ENCODE measurements at regions not wholly inside any gene's neighbourhood (a gene's known extent, or its start where the extent isn't known, plus 50 kb on each side); places are given as distances from the start of the nearest gene placed in this dataset.
"Not testable (repeated sequence)": the region's sequence is repeated elsewhere in the genome, so short reads cannot be mapped to it uniquely, and the experiment has no call there.

DNA sequence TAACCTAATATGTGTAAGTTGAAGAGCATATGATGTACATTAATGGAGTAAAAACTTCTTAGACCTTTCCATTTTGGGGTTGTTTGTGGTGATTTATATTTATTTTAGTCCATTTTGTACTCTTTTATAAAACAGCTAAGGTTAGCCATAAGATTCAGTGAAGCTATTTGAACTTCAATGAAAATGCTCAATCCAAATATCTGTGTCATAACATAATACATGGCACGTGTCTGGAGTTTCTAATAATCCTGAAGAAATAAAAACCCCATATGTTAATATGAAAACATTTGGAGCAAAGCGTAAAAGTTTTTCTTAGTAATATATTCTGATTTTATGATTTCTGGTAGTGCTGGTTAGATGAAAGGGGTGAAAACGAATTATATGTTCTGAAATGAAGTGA, 1729.7 kb downstream of the PCDH9 start:
- DNase-seq (ENCODE audit: low spot score), result no peak

GRCh38 chr13:65499256-65499655, 1730.9 kb downstream of the PCDH9 start:
- DNase-seq (ENCODE audit: low spot score), result no peak

DNA sequence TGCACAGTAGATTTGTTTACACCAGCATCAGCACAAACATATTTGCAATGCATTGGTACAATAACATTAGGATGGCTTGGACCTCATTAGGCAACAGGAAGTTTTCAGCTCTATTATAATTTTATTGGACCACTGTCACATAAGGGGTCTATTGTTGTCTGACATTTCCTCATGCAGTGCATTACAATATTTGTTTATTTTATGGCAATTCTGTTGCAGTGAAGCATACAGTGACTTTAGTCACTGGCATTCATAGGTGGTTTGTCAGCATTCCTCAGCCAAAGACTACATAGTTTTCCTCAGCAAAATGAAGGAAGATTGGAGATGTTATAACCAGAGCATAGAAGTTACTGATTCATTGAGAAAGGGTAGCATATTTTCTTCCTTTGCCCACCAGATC, 1732.9 kb downstream of the PCDH9 start:
- DNase-seq (ENCODE audit: low spot score), result no peak

GRCh38 chr13:65490725-65491124, 1739.4 kb downstream of the PCDH9 start:
- DNase-seq (ENCODE audit: low spot score), result not testable (repeated sequence)

- DNase-seq (ENCODE audit: low spot score), result no peak
These were observed 1741.5 kb downstream of the PCDH9 start for GRCh38 chr13:65488606-65489005.

DNA sequence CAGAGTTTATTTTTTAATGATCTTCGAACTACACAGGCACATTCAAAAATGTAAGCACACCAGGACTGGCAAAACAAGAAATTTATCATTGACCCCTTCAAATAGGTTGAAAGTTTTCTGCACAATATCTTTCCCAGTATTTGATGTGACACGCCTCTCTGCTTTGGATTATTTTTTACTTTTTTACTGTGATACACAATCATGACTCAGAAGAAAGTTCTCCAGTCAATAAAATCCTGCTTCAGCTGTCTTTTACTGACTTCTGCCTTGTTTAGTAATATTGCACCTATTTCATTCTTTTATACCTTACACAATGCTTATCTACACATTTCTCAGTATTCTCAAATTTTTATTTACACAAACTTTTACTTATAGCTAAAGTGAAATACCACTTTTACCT, 1750.4 kb downstream of the PCDH9 start:
- no peak for DNase-seq (ENCODE audit: low spot score)

GRCh38 chr13:65473196-65473595, 1756.9 kb downstream of the PCDH9 start:
- no peak for DNase-seq (ENCODE audit: low spot score)

DNA sequence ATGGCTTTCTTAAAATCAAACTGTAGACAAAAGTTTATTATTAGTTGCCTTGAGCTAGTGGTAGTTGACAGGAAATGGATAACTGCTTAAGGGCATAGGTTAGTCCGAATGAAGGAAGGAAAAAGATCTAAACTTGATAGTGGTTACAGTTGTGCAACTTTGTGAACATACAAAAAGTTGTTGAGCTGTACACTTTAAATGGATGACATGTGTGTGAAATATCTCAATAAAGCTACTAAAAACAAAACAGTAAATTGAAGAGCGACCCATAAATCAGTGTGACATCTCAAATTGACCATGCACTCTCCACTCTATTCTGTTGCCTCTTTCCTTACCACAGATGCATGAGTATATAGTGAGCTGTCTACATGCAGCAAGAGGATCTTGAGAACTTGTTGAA, 1757.8 kb downstream of the PCDH9 start:
- no peak for DNase-seq (ENCODE audit: low spot score)

GRCh38 chr13:65470781-65471180, 1759.4 kb downstream of the PCDH9 start:
- no peak for DNase-seq (ENCODE audit: low spot score)

DNA sequence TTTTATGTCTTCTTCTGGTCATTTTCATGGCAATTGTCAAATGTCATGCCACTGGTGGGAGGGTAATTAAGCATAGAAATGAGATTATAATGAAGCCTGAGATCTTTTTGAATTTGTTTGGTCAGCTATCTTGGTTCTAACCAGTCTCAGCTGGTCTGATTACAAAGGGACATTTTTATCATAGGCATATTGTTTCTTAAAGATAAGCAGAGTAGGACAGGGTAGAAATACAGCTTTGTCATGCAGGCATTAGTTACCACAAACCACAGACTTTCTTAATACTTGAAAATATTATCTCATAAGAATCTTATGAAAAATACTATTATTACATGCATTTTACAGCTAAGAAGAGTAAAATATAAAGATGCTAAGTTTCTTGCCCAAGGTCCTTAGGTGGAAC, 1761.5 kb downstream of the PCDH9 start:
- DNase-seq (ENCODE audit: low spot score), result no peak

GRCh38 chr13:65461590-65461989, 1768.5 kb downstream of the PCDH9 start:
- DNase-seq (ENCODE audit: low spot score), result no peak

DNA sequence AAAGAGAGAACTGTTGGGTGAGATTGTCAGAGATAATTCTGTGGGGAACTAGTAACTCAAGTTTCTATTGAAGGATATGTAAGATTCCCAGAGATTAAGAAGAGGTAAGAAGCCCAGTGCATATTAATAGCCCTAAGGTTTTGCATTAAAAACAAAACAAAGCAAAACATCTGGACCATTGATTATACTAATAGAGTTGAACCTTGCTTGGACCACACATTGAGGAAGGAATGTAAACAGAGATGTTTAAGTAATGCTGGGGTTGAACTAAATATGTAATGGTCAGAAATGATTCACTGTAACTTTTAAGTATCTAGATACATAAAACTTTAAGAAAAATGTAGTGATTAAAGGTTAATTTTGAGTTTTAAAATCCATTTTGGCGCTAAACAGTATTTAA, 1770.0 kb downstream of the PCDH9 start:
- no peak for DNase-seq (ENCODE audit: low spot score)

DNA sequence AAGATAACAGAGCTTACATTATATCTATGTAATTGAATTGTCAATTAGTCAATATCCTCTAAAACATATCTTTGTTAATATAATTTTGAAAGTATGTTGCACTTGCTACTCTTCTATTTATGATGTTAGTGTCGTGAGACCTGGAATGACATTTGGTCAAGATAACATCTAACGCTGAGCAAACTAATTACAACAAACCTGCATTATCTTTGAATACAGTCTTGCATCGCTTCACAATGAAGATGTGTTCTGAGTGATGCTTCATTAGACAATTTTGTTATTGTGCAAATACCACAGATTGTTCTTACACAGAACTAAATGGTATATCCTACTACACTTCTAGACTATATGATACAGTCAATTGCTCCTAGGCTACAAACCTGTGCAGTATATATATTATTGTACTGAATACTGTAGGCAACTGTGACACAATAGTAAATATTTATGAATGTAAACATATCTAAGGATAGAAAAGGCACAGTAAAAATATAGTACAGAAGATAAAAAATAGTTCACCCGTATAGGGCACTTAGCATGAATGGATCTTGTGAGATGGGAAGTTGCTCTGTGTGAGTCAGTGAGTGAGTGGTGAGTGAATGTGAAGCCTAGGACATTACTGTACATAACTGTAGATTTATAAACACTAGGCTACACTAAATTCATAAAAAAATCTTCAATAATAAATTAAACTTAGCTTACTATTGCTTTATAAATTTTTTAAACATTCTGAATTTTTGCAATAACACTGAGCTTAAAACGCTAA, 1773.8 kb downstream of the PCDH9 start:
- DNase-seq (ENCODE audit: low spot score), result no peak

- DNase-seq (ENCODE audit: low spot score), result no peak
These were observed 1775.7 kb downstream of the PCDH9 start for GRCh38 chr13:65454403-65454802.

DNA sequence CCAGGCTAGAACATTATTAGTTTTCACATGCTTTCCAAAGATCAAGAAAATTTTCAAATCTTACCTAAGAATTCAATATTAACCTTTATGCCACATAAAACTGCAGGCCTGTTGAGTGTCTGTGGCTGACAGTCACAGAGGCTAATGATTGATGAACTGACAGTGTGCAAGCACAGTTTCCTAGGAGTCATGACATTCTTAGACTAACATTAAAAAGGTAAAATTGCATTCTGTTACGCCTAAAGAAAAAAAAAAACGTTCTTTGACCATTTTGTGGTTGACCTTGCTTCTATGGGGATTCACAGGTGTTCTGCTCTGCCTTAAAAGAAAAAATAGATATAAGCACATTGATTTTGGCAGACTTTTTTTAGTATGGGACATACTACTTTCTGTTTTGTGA, 1776.2 kb downstream of the PCDH9 start:
- DNase-seq (ENCODE audit: low spot score), result no peak

- no peak for DNase-seq (ENCODE audit: low spot score)
These were observed 1784.8 kb downstream of the PCDH9 start for GRCh38 chr13:65445340-65445739.

DNA sequence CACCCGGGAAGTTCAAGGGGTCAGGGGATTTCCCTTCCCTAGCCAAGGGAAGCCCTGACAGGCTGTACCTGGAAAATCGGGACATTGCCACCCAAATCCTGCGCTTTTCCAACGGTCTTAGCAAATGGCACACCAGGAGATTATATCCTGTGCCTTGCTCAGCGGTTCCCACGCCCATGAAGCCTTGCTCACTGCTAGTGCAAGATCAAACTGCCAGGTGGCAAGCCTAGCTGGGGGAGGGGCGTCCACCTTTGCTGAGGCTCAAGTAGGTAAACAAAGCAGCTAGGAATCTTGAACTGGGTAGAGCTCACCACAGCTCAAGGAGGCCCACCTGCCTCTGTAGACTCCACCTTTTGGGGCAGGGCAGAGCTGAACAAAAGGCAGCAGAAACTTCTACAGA, 1794.5 kb downstream of the PCDH9 start:
- no peak for DNase-seq (ENCODE audit: low spot score)

GRCh38 chr13:65417953-65418352, 1812.2 kb downstream of the PCDH9 start:
- no peak for DNase-seq (ENCODE audit: low spot score)

DNA sequence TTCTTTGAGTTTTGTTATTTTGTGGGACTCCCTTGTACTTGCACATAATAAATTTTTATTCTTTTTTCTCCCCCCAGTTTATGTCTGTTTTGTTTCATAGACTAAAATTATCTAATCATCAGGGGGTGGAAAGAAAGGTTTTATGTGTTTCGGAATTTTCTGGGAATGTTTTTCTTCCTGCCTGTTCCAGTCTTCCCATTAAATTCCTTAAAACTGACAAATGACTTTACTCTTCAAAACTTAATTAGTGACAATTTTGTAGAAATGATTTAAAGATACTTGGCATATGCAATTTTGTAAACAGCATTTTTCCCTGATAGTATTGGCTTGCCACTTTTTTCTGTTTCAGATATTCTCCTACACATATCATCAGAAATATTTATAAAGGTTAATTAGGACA, 1813.4 kb downstream of the PCDH9 start:
- DNase-seq (ENCODE audit: low spot score), result no peak

- DNase-seq (ENCODE audit: low spot score), result no peak
These were observed 1815.9 kb downstream of the PCDH9 start for GRCh38 chr13:65414187-65414586.

DNA sequence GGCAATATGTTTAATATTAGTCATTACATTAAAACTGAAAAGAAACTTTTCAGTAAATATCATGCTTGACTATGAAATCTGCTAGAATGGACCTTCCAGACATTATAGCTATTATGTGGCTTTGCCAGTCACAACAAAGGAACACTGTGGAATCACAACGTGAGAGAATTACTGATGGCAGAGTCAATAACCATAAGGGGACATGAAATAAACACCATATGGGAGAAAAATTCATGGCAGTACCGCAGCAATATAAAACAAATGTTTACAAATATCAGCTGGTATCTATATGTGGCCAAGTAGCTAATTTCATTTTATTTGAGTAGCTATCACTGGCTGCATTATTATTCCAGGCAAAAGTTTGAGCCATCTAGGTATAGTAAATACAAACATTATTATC, 1818.6 kb downstream of the PCDH9 start:
- DNase-seq (ENCODE audit: low spot score), result no peak

DNA sequence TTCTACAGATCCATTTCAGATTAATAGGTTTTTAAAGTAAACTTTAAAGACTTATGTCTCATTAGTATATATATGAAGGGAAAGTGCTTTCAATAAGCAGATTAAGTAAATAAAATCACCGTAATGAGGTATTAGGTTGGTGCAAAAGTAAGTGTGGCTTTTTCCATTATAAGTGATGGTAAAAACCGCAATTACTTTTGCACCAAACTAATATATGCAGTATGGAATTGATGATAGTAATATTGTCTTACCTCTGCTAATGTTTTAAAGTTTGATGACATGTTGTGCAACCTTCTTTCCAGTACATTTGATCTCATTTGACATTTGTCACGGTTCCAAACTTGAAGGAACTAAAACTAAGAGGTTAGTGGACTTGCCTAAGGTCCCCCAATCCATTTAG, 1819.3 kb downstream of the PCDH9 start:
- DNase-seq (ENCODE audit: low spot score), result no peak

DNA sequence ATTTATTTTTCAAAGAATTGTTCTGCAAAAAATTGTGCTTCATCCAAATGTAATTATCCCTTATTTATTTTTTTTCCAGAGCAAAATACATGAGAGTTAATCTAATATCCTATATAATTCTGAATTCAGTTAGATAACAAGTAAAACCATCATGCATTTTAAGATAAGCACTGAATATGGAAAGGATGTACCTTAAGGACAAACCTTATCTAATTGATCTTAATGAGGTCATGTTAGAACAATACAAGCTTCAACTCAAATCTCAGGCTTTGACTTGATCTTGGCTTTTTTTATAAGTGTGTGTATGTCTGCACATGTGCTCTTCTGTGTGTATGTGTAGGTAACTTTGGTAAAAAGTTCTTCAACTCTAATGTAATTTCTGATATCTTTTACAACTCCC, 1828.8 kb downstream of the PCDH9 start:
- DNase-seq (ENCODE audit: low spot score), result no peak

GRCh38 chr13:65400702-65401101, 1829.4 kb downstream of the PCDH9 start:
- DNase-seq (ENCODE audit: low spot score), result no peak

Data from activated CD4-positive, alpha-beta T cell treated with anti-CD3 and anti-CD28 coated beads, Interleukin-2, Interleukin-4, amounts not matched to agents 100 ng/mL and 50 ng/mL, durations not matched to agents 16 hours and 8 hours (primary cell).